OCI-LY1 (cell line): ENCODE measurements at regions not wholly inside any gene's neighbourhood (a gene's known extent, or its start where the extent isn't known, plus 50 kb on each side); places are given as distances from the start of the nearest gene placed in this dataset.

Source experiments
- H2AFZ ChIP-seq: fragments of 200-600 bp; sonication (generic), shearing (Covaris generic); 2 replicates; pipeline ENCODE4 v1.6.0; 2014; ENCODE audit warnings: antibody characterized with exemption, mild to moderate bottlenecking, low read length
- H3F3A ChIP-seq: fragments of 200-600 bp; sonication (generic), shearing (Covaris generic); 2 replicates; pipeline ENCODE4 v1.6.0; 2014; ENCODE audit warnings: mild to moderate bottlenecking, antibody characterized with exemption, low read length, moderate library complexity; ENCODE audit not compliant: insufficient read depth
- H3K27ac ChIP-seq: fragments of 200-600 bp; sonication (generic); 2 replicates; pipeline ENCODE4 v1.5.1; 2014; ENCODE audit warnings: low read length, mixed run types, mild to moderate bottlenecking, low read depth; ENCODE audit not compliant: poor library complexity, severe bottlenecking
- H3K27me3 ChIP-seq: fragments of 200-600 bp; sonication (generic); 2 replicates; pipeline ENCODE4 v1.6.0; 2014; ENCODE audit warnings: antibody characterized with exemption, mild to moderate bottlenecking, low read length, moderate library complexity; ENCODE audit not compliant: insufficient read depth
- H3K36me3 ChIP-seq: fragments of 200-600 bp; sonication (generic); 2 replicates; pipeline ENCODE4 v1.6.1; 2014; ENCODE audit warnings: mild to moderate bottlenecking, antibody characterized with exemption, low read length, moderate library complexity, mixed read lengths; ENCODE audit not compliant: insufficient read depth
- H3K4me1 ChIP-seq: fragments of 200-600 bp; sonication (generic); 2 replicates; pipeline ENCODE4 v1.5.1; 2014; ENCODE audit warnings: mild to moderate bottlenecking, low read length, moderate library complexity; ENCODE audit not compliant: insufficient read depth, severe bottlenecking
- H3K4me2 ChIP-seq: fragments of 200-600 bp; sonication (generic), shearing (Covaris generic); 2 replicates; pipeline ENCODE4 v1.6.1; 2014; ENCODE audit warnings: low read length
- H3K4me3 ChIP-seq: fragments of 200-600 bp; sonication (generic); 2 replicates; pipeline ENCODE4 v1.5.1; 2014; ENCODE audit warnings: low read length, low read depth, mild to moderate bottlenecking, mixed read lengths; ENCODE audit not compliant: poor library complexity, severe bottlenecking
- H3K79me2 ChIP-seq: fragments of 200-600 bp; shearing (Covaris generic); 2 replicates; pipeline ENCODE4 v1.6.1; 2016; ENCODE audit warnings: mixed run types, low read length, mixed read lengths; ENCODE audit not compliant: insufficient read depth
- H3K9ac ChIP-seq: fragments of 200-600 bp; sonication (generic), shearing (Covaris generic); 2 replicates; pipeline ENCODE4 v1.6.1; 2014; ENCODE audit warnings: mild to moderate bottlenecking, low read length, mixed read lengths
- H3K9me2 ChIP-seq: fragments of 200-600 bp; sonication (generic), shearing (Covaris generic); 2 replicates; pipeline ENCODE4 v1.6.1; 2014; ENCODE audit warnings: low read depth, mild to moderate bottlenecking, low read length, mixed read lengths
- H3K9me3 ChIP-seq: fragments of 200-600 bp; shearing (Covaris generic); 2 replicates; pipeline ENCODE4 v1.6.1; 2014; ENCODE audit warnings: low read length, mixed read lengths
- H4K20me1 ChIP-seq: fragments of 200-600 bp; sonication (generic), shearing (Covaris generic); 2 replicates; pipeline ENCODE4 v1.6.0; 2016; ENCODE audit warnings: mild to moderate bottlenecking, low read length; ENCODE audit not compliant: insufficient read depth
- EZH2 ChIP-seq: fragments of 200-600 bp; sonication (generic), shearing (Covaris generic); IDR thresholded peaks from 2 replicates; pipeline ENCODE4 v1.8.0; 2017; ENCODE audit warnings: borderline replicate concordance, mixed run types, mild to moderate bottlenecking, antibody characterized with exemption, low read length, moderate library complexity, mixed read lengths
- TF ChIP-seq, protein P1 (sequence below): fragments of 200-600 bp; sonication (generic), shearing (Covaris generic); IDR thresholded peaks from 2 replicates; pipeline ENCODE4 v1.5.1; 2017; ENCODE audit warnings: mild to moderate bottlenecking, antibody characterized with exemption, low read length, moderate library complexity, mixed read lengths

DNA sequence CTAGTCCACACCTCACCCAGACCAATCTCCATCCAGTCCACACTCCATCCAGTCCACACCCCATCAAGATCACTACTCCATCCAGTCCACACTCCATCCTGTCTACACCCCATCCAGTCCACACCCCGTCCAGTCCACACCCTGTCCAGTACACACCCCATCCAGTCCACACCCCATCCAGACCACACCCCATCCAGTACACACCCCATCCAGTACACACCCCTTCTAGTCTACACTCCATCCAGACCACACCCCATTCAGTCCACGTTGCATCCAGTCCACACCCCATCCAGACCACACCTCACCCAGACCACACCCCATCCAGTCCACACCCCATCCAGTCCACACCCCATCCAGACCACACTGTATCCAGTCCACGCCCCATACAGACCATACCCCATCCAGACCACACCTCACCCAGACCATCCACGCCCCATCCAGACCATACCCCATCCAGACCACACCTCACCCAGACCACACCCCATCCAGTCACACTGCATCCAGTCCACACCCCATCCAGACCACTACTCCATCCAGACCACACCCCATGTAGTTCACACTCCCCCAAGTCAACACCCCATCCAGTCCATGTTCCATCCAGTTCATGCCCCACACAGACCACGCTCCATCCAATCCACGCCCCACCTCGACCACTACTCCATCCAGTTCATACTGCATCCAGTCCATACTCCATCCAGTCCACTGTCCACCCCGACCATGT, 116.6 kb upstream of the RTL1 start:
- TF ChIP-seq EZH2: no peak
- TF ChIP-seq, protein P1, sequence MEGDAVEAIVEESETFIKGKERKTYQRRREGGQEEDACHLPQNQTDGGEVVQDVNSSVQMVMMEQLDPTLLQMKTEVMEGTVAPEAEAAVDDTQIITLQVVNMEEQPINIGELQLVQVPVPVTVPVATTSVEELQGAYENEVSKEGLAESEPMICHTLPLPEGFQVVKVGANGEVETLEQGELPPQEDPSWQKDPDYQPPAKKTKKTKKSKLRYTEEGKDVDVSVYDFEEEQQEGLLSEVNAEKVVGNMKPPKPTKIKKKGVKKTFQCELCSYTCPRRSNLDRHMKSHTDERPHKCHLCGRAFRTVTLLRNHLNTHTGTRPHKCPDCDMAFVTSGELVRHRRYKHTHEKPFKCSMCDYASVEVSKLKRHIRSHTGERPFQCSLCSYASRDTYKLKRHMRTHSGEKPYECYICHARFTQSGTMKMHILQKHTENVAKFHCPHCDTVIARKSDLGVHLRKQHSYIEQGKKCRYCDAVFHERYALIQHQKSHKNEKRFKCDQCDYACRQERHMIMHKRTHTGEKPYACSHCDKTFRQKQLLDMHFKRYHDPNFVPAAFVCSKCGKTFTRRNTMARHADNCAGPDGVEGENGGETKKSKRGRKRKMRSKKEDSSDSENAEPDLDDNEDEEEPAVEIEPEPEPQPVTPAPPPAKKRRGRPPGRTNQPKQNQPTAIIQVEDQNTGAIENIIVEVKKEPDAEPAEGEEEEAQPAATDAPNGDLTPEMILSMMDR: no peak
- Histone ChIP-seq H3K9me3 (no peaks in the 10 kb centered on the region), H3K27me3 (no peaks in the 10 kb centered on the region), H3K79me2 (no peaks in the 10 kb centered on the region), H3K27ac (no peak overlapping the region), H3K9me2 (no peaks in the 10 kb centered on the region), H3K4me1 (no peaks in the 10 kb centered on the region), H4K20me1 (no peaks in the 10 kb centered on the region), H3K36me3 (no peaks in the 10 kb centered on the region), H3K4me2 (no peak overlapping the region), H3K4me3 (no peak overlapping the region), H2AFZ (no peak overlapping the region), H3K9ac (no peak overlapping the region), H3F3A (no peaks in the 10 kb centered on the region)

DNA sequence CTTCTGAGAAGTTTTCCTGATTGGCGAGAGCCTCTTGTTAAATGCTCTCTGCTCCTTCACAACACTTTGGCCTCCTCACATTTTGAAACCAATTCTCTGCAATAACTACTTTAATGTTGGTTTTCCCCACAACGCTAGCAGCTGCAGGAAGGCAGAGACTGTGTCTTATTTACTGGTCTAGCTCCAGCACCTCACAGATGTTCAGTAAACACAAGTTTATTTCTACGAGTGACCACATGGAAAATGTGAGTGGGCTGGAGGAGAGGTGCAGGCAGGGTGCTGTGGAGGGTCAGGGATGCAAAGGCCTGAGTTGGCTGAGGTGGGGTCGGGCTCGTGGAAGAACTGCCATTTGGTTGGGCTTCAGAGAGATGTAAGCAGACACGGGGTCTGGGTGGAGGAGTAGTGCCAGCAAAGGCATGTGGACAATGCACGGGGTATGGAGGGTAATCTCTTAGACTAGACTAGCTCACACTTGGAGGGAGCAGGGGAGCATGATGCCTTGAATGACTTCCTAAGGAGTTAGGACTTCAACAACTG, 117.4 kb upstream of the RTL1 start:
- Histone ChIP-seq H2AFZ (no peak overlapping the region), H3K4me1 (no peaks in the 10 kb centered on the region), H3K79me2 (no peaks in the 10 kb centered on the region), H3K4me2 (no peak overlapping the region), H3F3A (no peaks in the 10 kb centered on the region), H4K20me1 (no peaks in the 10 kb centered on the region), H3K27ac (no peak overlapping the region), H3K4me3 (no peak overlapping the region), H3K27me3 (no peaks in the 10 kb centered on the region), H3K9ac (no peak overlapping the region), H3K9me3 (no peaks in the 10 kb centered on the region), H3K9me2 (no peaks in the 10 kb centered on the region), H3K36me3 (no peaks in the 10 kb centered on the region)
- TF ChIP-seq EZH2: no peak
- TF ChIP-seq, protein P1: no peak

DNA sequence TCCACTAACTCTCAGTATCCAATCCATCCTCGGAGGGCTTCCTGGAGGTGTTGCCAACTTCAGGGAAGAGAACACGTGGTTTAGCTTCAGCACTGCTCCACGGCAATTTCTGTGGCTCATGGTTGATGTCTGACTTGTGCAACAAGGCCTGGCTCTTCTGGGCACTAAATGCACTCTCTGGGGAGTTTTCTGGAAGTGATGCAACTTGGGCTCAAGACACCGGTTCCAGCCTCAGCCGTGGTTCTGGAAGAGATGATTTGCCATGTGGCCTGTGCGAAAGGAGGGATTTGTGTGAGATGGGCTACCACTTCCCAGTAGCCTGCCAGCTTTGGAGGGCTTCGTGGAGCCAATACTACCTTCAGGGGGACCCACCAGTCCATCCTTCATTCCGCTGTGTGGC, 118.6 kb upstream of the RTL1 start:
- Histone ChIP-seq H4K20me1 (no peaks in the 10 kb centered on the region), H3K27ac (no peak overlapping the region)

More for the DNA sequence above, 118.6 kb upstream of the RTL1 start:
- Histone ChIP-seq H3K9me3 (no peaks in the 10 kb centered on the region), H2AFZ (no peak overlapping the region), H3K9ac (no peak overlapping the region), H3F3A (no peaks in the 10 kb centered on the region), H3K4me1 (no peaks in the 10 kb centered on the region), H3K4me2 (no peak overlapping the region), H3K36me3 (no peaks in the 10 kb centered on the region), H3K9me2 (no peaks in the 10 kb centered on the region), H3K79me2 (no peaks in the 10 kb centered on the region), H3K4me3 (no peak overlapping the region), H3K27me3 (no peaks in the 10 kb centered on the region)
- TF ChIP-seq EZH2: no peak
- TF ChIP-seq, protein P1: no peak
